Keratinocyte (primary cell): ENCODE measurements at regions not wholly inside any gene's neighbourhood (a gene's known extent, or its start where the extent isn't known, plus 50 kb on each side); places are given as distances from the start of the nearest gene placed in this dataset.

ENCODE experiments used
- EZH2 ChIP-seq: IDR thresholded peaks from one replicate; pipeline ENCODE4 v1.6.1; 2012; ENCODE audit warnings: inconsistent platforms, mild to moderate bottlenecking, low read length, moderate library complexity
- TF ChIP-seq, protein P1 (sequence below), 3 experiments: IDR thresholded peaks in 1 of 3; conservative IDR thresholded peaks in 1 of 3; optimal IDR thresholded peaks in 1 of 3; 2 replicates in 2 of 3; 3 replicates in 1 of 3; pipeline versions ENCODE3 to v1.5.1; 2011; ENCODE audit warnings: low read length in 3 of 3, mild to moderate bottlenecking in 3 of 3, moderate library complexity in 2 of 3, control low read depth in 1 of 3, inconsistent platforms in 1 of 3; ENCODE audit not compliant: insufficient read depth in 2 of 3; ENCODE audit errors: extremely low read depth in 1 of 3

DNA sequence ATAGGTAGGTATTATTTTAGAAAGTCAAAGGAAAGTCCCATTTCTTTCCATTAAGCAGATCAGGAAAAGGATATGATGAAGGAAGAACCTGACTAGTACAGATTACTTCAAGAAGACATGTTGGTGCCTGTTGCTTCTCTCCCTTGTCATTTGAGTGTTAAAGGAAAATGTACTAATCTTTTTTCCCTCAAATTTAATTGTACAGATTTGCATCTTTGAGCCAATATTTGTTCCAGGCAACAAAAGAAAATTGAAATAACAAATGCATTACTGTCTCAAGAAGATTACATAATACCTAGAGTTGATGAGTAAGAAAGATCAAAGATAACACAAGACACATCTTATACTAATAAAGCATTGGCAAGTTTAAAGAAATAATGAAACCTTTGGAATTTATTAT, 566.9 kb upstream of the ZP4 start:
- TF ChIP-seq EZH2, result no peak
- TF ChIP-seq, protein P1, sequence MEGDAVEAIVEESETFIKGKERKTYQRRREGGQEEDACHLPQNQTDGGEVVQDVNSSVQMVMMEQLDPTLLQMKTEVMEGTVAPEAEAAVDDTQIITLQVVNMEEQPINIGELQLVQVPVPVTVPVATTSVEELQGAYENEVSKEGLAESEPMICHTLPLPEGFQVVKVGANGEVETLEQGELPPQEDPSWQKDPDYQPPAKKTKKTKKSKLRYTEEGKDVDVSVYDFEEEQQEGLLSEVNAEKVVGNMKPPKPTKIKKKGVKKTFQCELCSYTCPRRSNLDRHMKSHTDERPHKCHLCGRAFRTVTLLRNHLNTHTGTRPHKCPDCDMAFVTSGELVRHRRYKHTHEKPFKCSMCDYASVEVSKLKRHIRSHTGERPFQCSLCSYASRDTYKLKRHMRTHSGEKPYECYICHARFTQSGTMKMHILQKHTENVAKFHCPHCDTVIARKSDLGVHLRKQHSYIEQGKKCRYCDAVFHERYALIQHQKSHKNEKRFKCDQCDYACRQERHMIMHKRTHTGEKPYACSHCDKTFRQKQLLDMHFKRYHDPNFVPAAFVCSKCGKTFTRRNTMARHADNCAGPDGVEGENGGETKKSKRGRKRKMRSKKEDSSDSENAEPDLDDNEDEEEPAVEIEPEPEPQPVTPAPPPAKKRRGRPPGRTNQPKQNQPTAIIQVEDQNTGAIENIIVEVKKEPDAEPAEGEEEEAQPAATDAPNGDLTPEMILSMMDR (optimal IDR thresholded peaks at IDR 0.05 in 1 of 3, IDR thresholded peaks at IDR 0.05 in 1 of 3, conservative IDR thresholded peaks at IDR 0.05 in 1 of 3; ENCODE audit: extremely low read depth in 1 of 3, insufficient read depth in 2 of 3, low read length in 3 of 3), result no peak
